GM19452 (cell line): ENCODE measurements at regions not wholly inside any gene's neighbourhood (a gene's known extent, or its start where the extent isn't known, plus 50 kb on each side); places are given as distances from the start of the nearest gene placed in this dataset.

Experiments used
- ATAC-seq: cut with Tn5 transposase; IDR thresholded peaks from one replicate; pipeline ENCODE4 v1.9.1; 2021; ENCODE audit not compliant: unreplicated experiment

GRCh38 chr2:129070663-129071062, 752.0 kb upstream of the HS6ST1 start:
- no peak for ATAC-seq

- ATAC-seq, result no peak
Observed at GRCh38 chr2:129071531-129071930, 752.9 kb upstream of the HS6ST1 start.

GRCh38 chr2:129074298-129074920, 755.7 kb upstream of the HS6ST1 start:
- ATAC-seq, result no peak

- ATAC-seq, result no peak
Observed at GRCh38 chr2:129078548-129078947, 759.9 kb upstream of the HS6ST1 start.

- ATAC-seq, result no peak
Observed at GRCh38 chr2:129080715-129081476, 762.2 kb upstream of the HS6ST1 start.

- ATAC-seq, result no peak
Observed at GRCh38 chr2:129085386-129085785, 766.7 kb upstream of the HS6ST1 start.

GRCh38 chr2:129087133-129087813, 768.6 kb upstream of the HS6ST1 start:
- ATAC-seq, result no peak

- ATAC-seq, result no peak
Observed at GRCh38 chr2:129091620-129092019, 773.0 kb upstream of the HS6ST1 start.

- no peak for ATAC-seq
Observed at GRCh38 chr2:129092956-129093355, 774.3 kb upstream of the HS6ST1 start.

GRCh38 chr2:129101186-129101585, 782.5 kb upstream of the HS6ST1 start:
- no peak for ATAC-seq

- no peak for ATAC-seq
Observed at GRCh38 chr2:129103936-129104878, 785.5 kb upstream of the HS6ST1 start.

- ATAC-seq, result no peak
Observed at GRCh38 chr2:129112181-129112580, 793.5 kb upstream of the HS6ST1 start.

GRCh38 chr2:129113776-129114175, 795.1 kb upstream of the HS6ST1 start:
- no peak for ATAC-seq

- no peak for ATAC-seq
Observed at GRCh38 chr2:129117434-129117833, 798.8 kb upstream of the HS6ST1 start.

- ATAC-seq, result no peak
Observed at GRCh38 chr2:129118296-129118695, 799.6 kb upstream of the HS6ST1 start.

- no peak for ATAC-seq
Observed at GRCh38 chr2:129129087-129129486, 810.4 kb upstream of the HS6ST1 start.

- ATAC-seq, result no peak
Observed at GRCh38 chr2:129133692-129134641, 815.3 kb upstream of the HS6ST1 start.

- ATAC-seq, result no peak
Observed at GRCh38 chr2:129135017-129135416, 816.3 kb upstream of the HS6ST1 start.

GRCh38 chr2:129139380-129139779, 820.7 kb upstream of the HS6ST1 start:
- ATAC-seq, result no peak

- no peak for ATAC-seq
Observed at GRCh38 chr2:129142465-129142864, 823.8 kb upstream of the HS6ST1 start.
